IMR-90 (cell line): ENCODE measurements at regions not wholly inside any gene's neighbourhood (a gene's known extent, or its start where the extent isn't known, plus 50 kb on each side); places are given as distances from the start of the nearest gene placed in this dataset.

Source experiments
- ATAC-seq: fragments of 200-7000 bp; cut with Tn5 transposase; 2 replicates; pipeline ENCODE4 v1.9.1; 2020; ENCODE audit warnings: low read depth, mild to moderate bottlenecking, moderate library complexity
- BruUV-seq: library from RNA; stranded (reverse); fragments of 400-500 nt; replicated peaks from 2 replicates; lab custom pipeline; 2021; lab: Mats Ljungman, UMichigan
- CTCF ChIA-PET: fragments of 300-600 bp; formaldehyde crosslinking; extraction: SDS; loops from one replicate; lab custom pipeline; 2021; ENCODE audit warnings: antibody characterized with exemption; lab: Yijun Ruan, JAX
- POLR2A ChIA-PET: fragments of 300-600 bp; sonication (Branson Sonifier 250); formaldehyde crosslinking; loops from one replicate; lab custom pipeline; 2022; ENCODE audit warnings: antibody characterized with exemption; ENCODE audit not compliant: unreplicated experiment; lab: Charles Lee
- DNase-seq: peaks from one replicate; pipeline ENCODE4 v3.0.0; 2013
- H2AFZ ChIP-seq: replicated peaks from 2 replicates; pipeline ENCODE3; 2013; ENCODE audit warnings: low read length, mild to moderate bottlenecking; ENCODE audit not compliant: poor library complexity
- H2AK5ac ChIP-seq: 2 replicates; pipeline ENCODE4 v1.6.1; 2013; ENCODE audit warnings: low read depth, low read length, inconsistent platforms
- H2AK9ac ChIP-seq: replicated peaks from 2 replicates; pipeline ENCODE3; 2013; ENCODE audit warnings: mild to moderate bottlenecking, low read depth, low read length, moderate library complexity; ENCODE audit not compliant: poor library complexity
- H2BK120ac ChIP-seq: 2 replicates; pipeline ENCODE4 v1.6.1; 2013; ENCODE audit warnings: low read depth, low read length, inconsistent platforms
- H2BK15ac ChIP-seq: 3 replicates; pipeline ENCODE4 v1.6.1; 2013; ENCODE audit warnings: low read depth, low read length, inconsistent platforms
- H2BK20ac ChIP-seq: 2 replicates; pipeline ENCODE4 v1.6.1; 2013; ENCODE audit warnings: low read depth, mild to moderate bottlenecking, inconsistent platforms, low read length, moderate library complexity
- H2BK5ac ChIP-seq: 2 replicates; pipeline ENCODE4 v1.6.1; 2013; ENCODE audit warnings: mild to moderate bottlenecking, low read depth, low read length, inconsistent platforms; ENCODE audit not compliant: poor library complexity, severe bottlenecking
- H3K14ac ChIP-seq: replicated peaks from 2 replicates; pipeline ENCODE4 v1.6.1; 2013; ENCODE audit warnings: low read depth, low read length, inconsistent platforms
- H3K18ac ChIP-seq: 2 replicates; pipeline ENCODE4 v1.6.1; 2013; ENCODE audit warnings: low read depth, low read length, control low read depth
- H3K23ac ChIP-seq: 2 replicates; pipeline ENCODE4 v1.6.1; 2013; ENCODE audit warnings: low read depth, low read length, inconsistent platforms
- H3K27ac ChIP-seq: 2 replicates; pipeline ENCODE4 v1.5.1; 2013; ENCODE audit warnings: mild to moderate bottlenecking, control low read depth, low read length; ENCODE audit not compliant: insufficient read depth
- H3K27me3 ChIP-seq: 2 replicates; pipeline ENCODE4 v1.6.1; 2013; ENCODE audit warnings: low read length; ENCODE audit not compliant: control insufficient read depth, insufficient read depth
- H3K36me3 ChIP-seq: 2 replicates; pipeline ENCODE4 v1.6.1; 2013; ENCODE audit warnings: low read length, mixed read lengths; ENCODE audit not compliant: control insufficient read depth, insufficient read depth
- H3K4ac ChIP-seq: 2 replicates; pipeline ENCODE4 v1.6.1; 2013; ENCODE audit warnings: low read depth, low read length, inconsistent platforms
- H3K4me1 ChIP-seq: 2 replicates; pipeline ENCODE4 v1.6.1; 2013; ENCODE audit warnings: low read length, mixed read lengths; ENCODE audit not compliant: control insufficient read depth, insufficient read depth
- H3K4me2 ChIP-seq: 2 replicates; pipeline ENCODE4 v1.6.1; 2013; ENCODE audit warnings: low read depth, mild to moderate bottlenecking, control low read depth, low read length, moderate library complexity
- H3K4me3 ChIP-seq: 2 replicates; pipeline ENCODE4 v1.5.1; 2013; ENCODE audit warnings: low read depth, mild to moderate bottlenecking, control low read depth, low read length, moderate library complexity; ENCODE audit not compliant: insufficient read depth
- H3K56ac ChIP-seq: 2 replicates; pipeline ENCODE4 v1.6.1; 2013; ENCODE audit warnings: low read length, inconsistent platforms; ENCODE audit not compliant: insufficient read depth; ENCODE audit errors: extremely low read depth
- H3K79me1 ChIP-seq, 2 experiments: 2 replicates each; pipeline ENCODE4 v1.6.1; 2013; ENCODE audit warnings: low read length in 2 of 2, inconsistent platforms in 1 of 2, low read depth in 1 of 2
- H3K9ac ChIP-seq: 2 replicates; pipeline ENCODE4 v1.6.1; 2013; ENCODE audit warnings: low read depth, low read length, control low read depth
- H3K9me1 ChIP-seq: 2 replicates; pipeline ENCODE4 v1.6.1; 2013; ENCODE audit warnings: low read length, inconsistent platforms; ENCODE audit not compliant: insufficient read depth
- H3K9me3 ChIP-seq: 2 replicates; pipeline ENCODE4 v1.6.1; 2013; ENCODE audit warnings: low read length; ENCODE audit not compliant: control insufficient read depth, insufficient read depth
- H4K20me1 ChIP-seq: 2 replicates; pipeline ENCODE4 v1.6.1; 2013; ENCODE audit warnings: low read length, inconsistent platforms; ENCODE audit not compliant: insufficient read depth
- H4K5ac ChIP-seq: 2 replicates; pipeline ENCODE4 v1.6.1; 2013; ENCODE audit warnings: mild to moderate bottlenecking, low read depth, low read length, control low read depth
- H4K8ac ChIP-seq, 2 experiments: 2 replicates each; pipeline ENCODE4 v1.6.1; 2013; ENCODE audit warnings: low read depth in 2 of 2, low read length in 2 of 2, control low read depth in 1 of 2, inconsistent platforms in 1 of 2
- H4K91ac ChIP-seq: 2 replicates; pipeline ENCODE4 v1.6.1; 2013; ENCODE audit warnings: low read depth, low read length, inconsistent platforms; ENCODE audit not compliant: insufficient read depth
- BHLHE40 ChIP-seq: fragments of 150-350 bp; IDR thresholded peaks from 2 replicates; pipeline ENCODE4 v1.6.1; 2016; ENCODE audit warnings: mild to moderate bottlenecking, low read depth, low read length
- CEBPB ChIP-seq: IDR thresholded peaks from 2 replicates; pipeline ENCODE4 v1.6.1; 2012; ENCODE audit warnings: low read depth, low read length, improper control_type of control experiment
- CHD1 ChIP-seq: IDR thresholded peaks from 2 replicates; pipeline ENCODE4 v1.6.1; 2012; ENCODE audit warnings: low read depth, low read length, improper control_type of control experiment
- CTCF ChIP-seq: conservative IDR thresholded peaks from 2 replicates; pipeline ENCODE4 v1.5.1; 2012; ENCODE audit warnings: mild to moderate bottlenecking, low read depth, low read length, improper control_type of control experiment
- ELK1 ChIP-seq: fragments of 150-350 bp; IDR thresholded peaks from 2 replicates; pipeline ENCODE4 v1.6.1; 2016; ENCODE audit warnings: low read depth, mild to moderate bottlenecking, low read length, moderate library complexity, borderline replicate concordance
- FOS ChIP-seq: fragments of 150-350 bp; IDR thresholded peaks from 2 replicates; pipeline ENCODE4 v1.6.1; 2016; ENCODE audit warnings: low read depth, low read length
- MAFK ChIP-seq: IDR thresholded peaks from 2 replicates; pipeline ENCODE4 v1.6.1; 2012; ENCODE audit warnings: low read depth, low read length, improper control_type of control experiment
- MAZ ChIP-seq: IDR thresholded peaks from 2 replicates; pipeline ENCODE4 v1.6.1; 2012; ENCODE audit warnings: low read depth, mild to moderate bottlenecking, low read length, improper control_type of control experiment, moderate library complexity, borderline replicate concordance
- MXI1 ChIP-seq: IDR thresholded peaks from 2 replicates; pipeline ENCODE4 v1.6.1; 2012; ENCODE audit warnings: low read depth, mild to moderate bottlenecking, low read length, moderate library complexity, borderline replicate concordance
- NFE2L2 ChIP-seq: fragments of 150-350 bp; IDR thresholded peaks from 2 replicates; pipeline ENCODE4 v1.6.1; 2016; ENCODE audit warnings: low read depth, mild to moderate bottlenecking, low read length
- POLR2A ChIP-seq: IDR thresholded peaks from 2 replicates; pipeline ENCODE4 v1.6.1; 2012; ENCODE audit warnings: mild to moderate bottlenecking, low read depth, low read length
- RAD21 ChIP-seq: IDR thresholded peaks from 2 replicates; pipeline ENCODE4 v1.6.1; 2012; ENCODE audit warnings: low read length, improper control_type of control experiment
- RCOR1 ChIP-seq: IDR thresholded peaks from 2 replicates; pipeline ENCODE4 v1.6.1; 2012; ENCODE audit warnings: mild to moderate bottlenecking, low read length, improper control_type of control experiment; ENCODE audit not compliant: insufficient replicate concordance
- RFX5 ChIP-seq: IDR thresholded peaks from 2 replicates; pipeline ENCODE4 v1.8.0; 2012; ENCODE audit warnings: low read depth, mild to moderate bottlenecking, low read length, moderate library complexity
- SMC3 ChIP-seq: fragments of 150-350 bp; IDR thresholded peaks from 2 replicates; pipeline ENCODE4 v1.6.1; 2016; ENCODE audit warnings: low read depth, mild to moderate bottlenecking, antibody characterized with exemption, low read length, moderate library complexity
- USF2 ChIP-seq: fragments of 150-350 bp; IDR thresholded peaks from 2 replicates; pipeline ENCODE4 v1.6.1; 2017; ENCODE audit warnings: mild to moderate bottlenecking, antibody characterized with exemption, low read length, low read depth
- WGBS, 2 experiments: methylation state at CpG; one replicate each; pipeline versions ENCODE4 v1.1.5 to v1.1.7; 2013; ENCODE audit warnings: missing lambda C conversion rate in 2 of 2; ENCODE audit not compliant: insufficient read length in 1 of 2; ENCODE audit errors: extremely low coverage in 2 of 2; 5-methylcytosine and 5-hydroxymethylcytosine counted together
- dilution Hi-C: fragments of 300-500 bp; cut with HindIII; formaldehyde crosslinking; loops from one replicate; pipeline ENCODE4 v1.14.3; 2018; ENCODE audit warnings: low sequenced_read_pairs; ENCODE audit not compliant: unreplicated experiment
- in situ Hi-C: fragments of 300-500 bp; cut with MboI; formaldehyde crosslinking; loops from 3 replicates; pipeline ENCODE4 v1.14.3; 2019; ENCODE audit warnings: low sequenced_read_pairs, inconsistent platforms, mixed read lengths
- intact Hi-C: fragments of 100-400 bp; cut with micrococcal nuclease; formaldehyde crosslinking; loops from 2 replicates; pipeline ENCODE4 v1.10.0; 2022

- H3K9me1 ChIP-seq = no peaks in the 10 kb centered on the region
- BruUV-seq = no TSS peak
- no peak overlapping the region for H3K23ac ChIP-seq
- WGBS, 2 experiments = 83% methylated on average over 6 of the region's 7 CpGs; no CpG with 5 or more reads in 1 of the 2 experiments
- intact Hi-C loops = no loop called here
- no peak overlapping the region for H3K9ac ChIP-seq
- no peak overlapping the region for H4K5ac ChIP-seq
- no peak overlapping the region for H2AFZ ChIP-seq
- no peaks in the 10 kb centered on the region for H3K27me3 ChIP-seq
- no peak overlapping the region for H3K14ac ChIP-seq
- H2AK5ac ChIP-seq = no peak overlapping the region
- DNase-seq (no peak), ATAC-seq (no peak)
- no peak for TF ChIP-seq RFX5
- TF ChIP-seq MAFK = no peak
- no peak for TF ChIP-seq NFE2L2
- TF ChIP-seq RAD21 = no peak
- no peak for TF ChIP-seq FOS
- no peak for TF ChIP-seq CEBPB
- no peak for TF ChIP-seq MXI1
- TF ChIP-seq SMC3 = no peak
- no peak for TF ChIP-seq USF2
- TF ChIP-seq ELK1 = no peak
- TF ChIP-seq CHD1 = no peak
- TF ChIP-seq RCOR1 = no peak
- no peak for TF ChIP-seq CTCF
- TF ChIP-seq MAZ = no peak
- TF ChIP-seq POLR2A = no peak
- no peak for TF ChIP-seq BHLHE40
- no peak overlapping the region for H2AK9ac ChIP-seq
- no peak overlapping the region for H2BK120ac ChIP-seq
- CTCF ChIA-PET = no interaction called here
- H3K27ac ChIP-seq = no peak overlapping the region
- no peak overlapping the region for H2BK15ac ChIP-seq
- in situ Hi-C loops = no loop called here
- H3K4me3 ChIP-seq = no peak overlapping the region
- no peaks in the 10 kb centered on the region for H3K4me1 ChIP-seq
- H3K4ac ChIP-seq = no peak overlapping the region
- POLR2A ChIA-PET = no interaction called here
- H2BK20ac ChIP-seq = no peak overlapping the region
- no peak overlapping the region for H2BK5ac ChIP-seq
- no peak overlapping the region for H3K18ac ChIP-seq
- no peak overlapping the region for H4K91ac ChIP-seq
- H3K9me3 ChIP-seq = peaks cover 31% of the 10 kb centered on the region
- H3K36me3 ChIP-seq = no peaks in the 10 kb centered on the region
- H4K20me1 ChIP-seq = no peaks in the 10 kb centered on the region
- no peak overlapping the region for H3K4me2 ChIP-seq
- no peak overlapping the region for H3K56ac ChIP-seq
- no peak overlapping the region for H4K8ac ChIP-seq
- dilution Hi-C loops = no loop called here
- no peaks in the 10 kb centered on the region for H3K79me1 ChIP-seq
Measured at GRCh38 chr5:3140117-3140516, 388.6 kb upstream of the IRX2 start.
